ENCODE measurements at regions not wholly inside any gene's neighbourhood (a gene's known extent, or its start where the extent isn't known, plus 50 kb on each side); places are given as distances from the start of the nearest gene placed in this dataset.

DNA sequence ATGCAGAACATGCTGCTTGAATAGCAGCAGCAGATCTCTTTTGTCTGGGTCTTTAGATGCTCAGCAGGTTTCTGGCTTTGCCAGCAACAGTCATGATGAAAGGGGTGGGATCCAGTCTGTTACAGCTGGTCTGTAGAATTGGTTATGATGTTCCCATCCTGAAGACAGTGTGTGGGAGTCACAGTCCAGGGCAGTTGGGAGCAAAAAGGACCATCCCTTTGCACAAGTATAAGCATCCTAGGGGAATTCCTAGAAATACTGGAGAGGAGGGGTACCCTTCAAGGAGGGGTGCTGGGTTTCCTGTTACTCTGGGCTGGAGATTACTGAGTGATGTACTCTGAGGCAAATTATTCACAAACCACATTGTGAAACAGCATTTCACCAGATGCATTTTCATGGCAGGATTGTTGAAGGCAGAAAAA lies 119.9 kb upstream of the RND3 start:
- ATAC-seq (replicated peaks in 6 of 8) = peak in 2 of 8 experiments; percentile 63 to 66
- in situ Hi-C loops (cut with MboI; ENCODE audit: low pct_unique_long_range_greater_than_20kb in 2 of 9, low sequenced_read_pairs in 9 of 9, unreplicated experiment in 9 of 9) = loop anchor here in 2 of 9 experiments (25.0 kb wide), 3 partner anchors 120 to 1020 kb away; partner anchors contain the start of genes MMADHC (in 1 of the 2) and RND3 (in 1 of the 2)

GRCh38 chr2:150606380-150607060 lies 119.1 kb upstream of the RND3 start:
- no peaks in the 10 kb centered on the region for H3K4me1 ChIP-seq (replicated peaks in 1 of 2)
- no peak overlapping the region for H3K4me3 ChIP-seq
- no peak overlapping the region for H3K27ac ChIP-seq
- ATAC-seq (replicated peaks in 6 of 8) = no peak
- in situ Hi-C loops (cut with MboI; ENCODE audit: low pct_unique_long_range_greater_than_20kb in 2 of 9, low sequenced_read_pairs in 9 of 9, unreplicated experiment in 9 of 9) = loop anchor here in 2 of 9 experiments (25.0 kb wide), 3 partner anchors 119 to 1019 kb away; partner anchors contain the start of genes MMADHC (in 1 of the 2) and RND3 (in 1 of the 2)

More for the DNA sequence above, 119.9 kb upstream of the RND3 start:
- H3K4me1 ChIP-seq (replicated peaks in 1 of 2) = no peaks in the 10 kb centered on the region
- no peak overlapping the region for H3K4me3 ChIP-seq
- no peak overlapping the region for H3K27ac ChIP-seq

GRCh38 chr2:150605664-150606063 lies 118.2 kb upstream of the RND3 start:
- no peak overlapping the region for H3K4me3 ChIP-seq
- no peak overlapping the region for H3K27ac ChIP-seq
- 92 to 100% (median 100%) methylated on average over 1 to 3 of the region's 3 CpGs for WGBS, 10 experiments
- no peaks in the 10 kb centered on the region for H3K4me1 ChIP-seq (replicated peaks in 1 of 2)
- ATAC-seq (replicated peaks in 6 of 8) = no peak
- in situ Hi-C loops (cut with MboI; ENCODE audit: low pct_unique_long_range_greater_than_20kb in 2 of 9, low sequenced_read_pairs in 9 of 9, unreplicated experiment in 9 of 9) = loop anchor here in 2 of 9 experiments (25.0 kb wide), 3 partner anchors 118 to 1018 kb away; partner anchors contain the start of genes MMADHC (in 1 of the 2) and RND3 (in 1 of the 2)

DNA sequence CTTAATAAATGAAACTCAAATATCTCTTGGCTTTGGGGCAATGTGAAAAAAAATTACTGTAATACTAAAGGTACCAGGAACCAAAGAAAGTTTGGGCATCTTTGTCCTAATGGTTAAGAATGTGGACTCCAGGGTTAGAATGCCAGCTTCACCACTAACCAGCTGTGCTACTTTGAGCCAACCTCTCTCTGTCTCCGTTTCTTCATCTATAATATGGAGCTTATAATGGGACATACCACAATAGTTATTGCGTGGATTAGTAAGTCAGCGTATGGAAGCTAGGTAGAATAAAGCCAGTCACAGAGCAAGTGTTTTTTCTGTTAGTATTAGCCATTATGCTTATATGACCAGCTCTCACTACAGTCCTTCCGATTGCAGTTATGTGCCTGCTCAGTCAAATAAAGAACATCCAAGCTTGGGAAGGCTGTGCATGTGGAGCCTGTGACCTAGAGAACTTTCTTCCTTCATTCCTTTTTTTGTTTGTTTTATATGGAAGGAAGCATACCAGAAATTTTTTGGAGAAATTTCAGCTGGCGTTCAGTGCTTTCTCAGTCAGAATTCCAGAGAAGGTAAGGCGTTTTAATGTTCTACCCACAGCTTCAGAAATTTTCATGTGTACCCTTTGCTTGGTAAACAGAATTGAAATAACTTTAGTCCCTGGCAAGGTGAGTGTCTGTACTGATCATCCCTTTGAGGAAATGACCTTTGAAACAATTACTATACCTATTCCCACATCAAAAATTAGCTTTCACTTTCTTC lies 114.0 kb upstream of the RND3 start:
- WGBS, 10 experiments = 59 to 100% (median 81%) methylated on average over 1 to 6 of the region's 6 CpGs
- Histone ChIP-seq H3K27ac (no peak overlapping the region), H3K4me3 (no peak overlapping the region), H3K4me1 (replicated peaks in 1 of 2) (no peaks in the 10 kb centered on the region)
- in situ Hi-C loops (cut with MboI; ENCODE audit: low pct_unique_long_range_greater_than_20kb in 2 of 9, low sequenced_read_pairs in 9 of 9, unreplicated experiment in 9 of 9) = loop anchor here in 2 of 9 experiments (25.0 kb wide), 3 partner anchors 114 to 1014 kb away; partner anchors contain the start of genes MMADHC (in 1 of the 2) and RND3 (in 1 of the 2)
- no peak for ATAC-seq (replicated peaks in 6 of 8)

- Histone ChIP-seq H3K4me1 (replicated peaks in 1 of 2) (no peaks in the 10 kb centered on the region), H3K4me3 (no peak overlapping the region), H3K27ac (no peak overlapping the region)
- in situ Hi-C loops (cut with MboI; ENCODE audit: low pct_unique_long_range_greater_than_20kb in 2 of 9, low sequenced_read_pairs in 9 of 9, unreplicated experiment in 9 of 9) = loop anchor here in 2 of 9 experiments (25.0 kb wide), 3 partner anchors 113 to 1013 kb away; partner anchors contain the start of genes MMADHC (in 1 of the 2) and RND3 (in 1 of the 2)
- ATAC-seq (replicated peaks in 6 of 8) = no peak
Measured at GRCh38 chr2:150599889-150600288, 112.4 kb upstream of the RND3 start.

DNA sequence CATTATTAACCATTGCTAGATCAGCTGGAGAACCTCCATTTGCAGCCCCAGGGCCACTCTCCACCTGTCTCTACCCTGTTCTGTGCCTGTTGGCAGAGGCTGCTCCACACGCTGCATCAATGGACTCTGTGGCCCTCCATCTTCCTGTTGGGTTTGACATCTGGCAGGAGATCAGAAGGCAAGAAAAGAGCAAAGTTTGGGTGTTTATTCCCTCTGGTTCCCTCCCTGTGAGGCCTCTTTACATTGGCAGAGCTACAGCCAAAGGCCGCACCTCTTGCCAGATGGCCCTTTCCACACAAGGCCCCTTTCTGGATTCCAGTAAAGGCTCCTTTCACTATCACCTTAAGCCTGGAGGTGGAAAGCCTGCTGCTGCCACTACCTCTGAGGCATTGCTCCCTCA lies 110.9 kb upstream of the RND3 start:
- no peak overlapping the region for H3K27ac ChIP-seq
- no peaks in the 10 kb centered on the region for H3K4me1 ChIP-seq (replicated peaks in 1 of 2)
- peak in 4 of 8 experiments; percentile 25 to 99 (median 92) for ATAC-seq (replicated peaks in 6 of 8)
- in situ Hi-C loops (cut with MboI; ENCODE audit: low pct_unique_long_range_greater_than_20kb in 2 of 9, low sequenced_read_pairs in 9 of 9, unreplicated experiment in 9 of 9) = no loop called here
- WGBS, 10 experiments = 0 to 100% (median 68%) methylated on average over 1 to 2 of the region's 2 CpGs; no CpG with 5 or more reads in 4 of the 10 experiments
- H3K4me3 ChIP-seq = no peak overlapping the region

GRCh38 chr2:150595803-150596470 lies 108.5 kb upstream of the RND3 start:
- WGBS, 10 experiments = 74 to 95% (median 88%) methylated on average over 1 to 4 of the region's 4 CpGs; no CpG with 5 or more reads in 2 of the 10 experiments
- no peak overlapping the region for H3K27ac ChIP-seq
- H3K4me1 ChIP-seq (replicated peaks in 1 of 2) = peaks cover 0 to 9% of the 10 kb centered on the region in 2 donors
- in situ Hi-C loops (cut with MboI; ENCODE audit: low pct_unique_long_range_greater_than_20kb in 2 of 9, low sequenced_read_pairs in 9 of 9, unreplicated experiment in 9 of 9) = no loop called here
- H3K4me3 ChIP-seq = no peak overlapping the region
- ATAC-seq (replicated peaks in 6 of 8) = peak in 1 of 8 experiments; percentile 57

DNA sequence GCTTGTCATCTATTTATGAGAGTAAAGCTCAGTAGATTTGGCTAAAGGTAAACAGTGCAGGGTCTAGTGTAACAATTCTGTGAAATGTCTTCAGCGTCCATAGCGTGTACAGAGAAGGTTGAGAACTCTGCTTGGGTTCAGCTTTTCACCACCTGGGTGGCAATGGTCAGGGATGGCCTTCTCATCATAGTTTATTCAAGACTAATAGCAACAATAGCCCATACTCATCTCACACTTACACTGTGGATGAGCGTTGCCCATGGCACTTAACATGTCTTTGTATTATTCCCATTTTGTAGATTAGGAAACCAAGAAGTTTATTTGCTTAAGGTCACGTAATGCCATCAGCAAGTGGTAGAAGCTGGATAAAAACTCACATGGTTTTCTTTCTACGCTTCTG lies 106.8 kb upstream of the RND3 start:
- in situ Hi-C loops (cut with MboI; ENCODE audit: low pct_unique_long_range_greater_than_20kb in 2 of 9, low sequenced_read_pairs in 9 of 9, unreplicated experiment in 9 of 9) = no loop called here
- Histone ChIP-seq H3K4me3 (no peak overlapping the region), H3K4me1 (replicated peaks in 1 of 2) (peaks cover 0 to 9% of the 10 kb centered on the region in 2 donors), H3K27ac (no peak overlapping the region)
- ATAC-seq (replicated peaks in 6 of 8) = no peak
- 80 to 100% (median 94%) methylated on average over 1 to 5 of the region's 5 CpGs; no CpG with 5 or more reads in 2 of the 10 experiments for WGBS, 10 experiments

GRCh38 chr2:150591496-150592285 lies 104.2 kb upstream of the RND3 start:
- 0 to 100% (median 79%) methylated on average over 2 to 5 of the region's 6 CpGs for WGBS, 10 experiments
- H3K4me3 ChIP-seq = no peak overlapping the region
- H3K4me1 ChIP-seq (replicated peaks in 1 of 2) = peaks cover 5 to 13% of the 10 kb centered on the region in 2 donors
- in situ Hi-C loops (cut with MboI; ENCODE audit: low pct_unique_long_range_greater_than_20kb in 2 of 9, low sequenced_read_pairs in 9 of 9, unreplicated experiment in 9 of 9) = no loop called here
- no peak overlapping the region for H3K27ac ChIP-seq
- ATAC-seq (replicated peaks in 6 of 8) = peak in 4 of 8 experiments; percentile 44 to 71 (median 65)

DNA sequence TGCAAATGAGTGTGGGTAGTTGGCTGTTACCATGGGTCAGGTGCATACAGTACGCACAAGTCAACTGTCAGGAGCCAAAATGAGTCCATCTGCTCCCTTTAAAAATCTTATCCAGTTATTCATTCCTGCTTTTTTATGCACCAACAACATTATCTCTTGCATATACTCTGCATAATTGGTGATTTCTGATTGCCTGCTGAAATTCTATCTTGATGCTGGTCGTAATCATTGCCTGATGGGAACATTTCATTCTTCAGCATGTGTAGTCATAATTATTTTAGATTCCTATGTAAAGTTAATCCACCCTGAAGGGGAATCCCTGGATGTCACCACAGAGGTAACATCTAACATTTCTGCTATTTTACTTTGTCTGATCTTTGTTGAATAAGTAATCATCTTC lies 102.2 kb upstream of the RND3 start:
- ATAC-seq (replicated peaks in 6 of 8) = peak in 3 of 8 experiments; percentile 32 to 70 (median 66)
- in situ Hi-C loops (cut with MboI; ENCODE audit: low pct_unique_long_range_greater_than_20kb in 2 of 9, low sequenced_read_pairs in 9 of 9, unreplicated experiment in 9 of 9) = no loop called here
- H3K4me1 ChIP-seq (replicated peaks in 1 of 2) = peaks cover 5 to 13% of the 10 kb centered on the region in 2 donors
- WGBS, 10 experiments = 0 to 100% (median 56%) methylated on average over 1 to 2 of the region's 2 CpGs; no CpG with 5 or more reads in 3 of the 10 experiments
- no peak overlapping the region for H3K4me3 ChIP-seq
- H3K27ac ChIP-seq = no peak overlapping the region

DNA sequence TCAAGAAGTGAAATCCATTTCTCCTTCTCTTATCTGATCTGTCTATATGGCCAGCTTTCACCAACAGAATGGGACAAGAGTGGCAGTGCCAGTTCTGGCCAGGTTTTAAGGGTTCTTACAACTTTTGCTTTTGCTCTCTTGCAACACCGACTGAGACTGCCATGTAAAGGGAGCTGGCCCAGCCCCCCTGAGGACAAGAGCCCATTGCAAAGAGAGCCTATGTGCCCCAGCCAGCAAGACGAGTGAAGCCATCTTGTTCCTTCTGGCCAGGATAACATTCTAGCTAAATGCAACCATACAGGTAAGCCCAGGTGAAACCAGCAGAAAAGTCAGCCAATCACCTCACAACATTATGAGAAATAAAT lies 101.0 kb upstream of the RND3 start:
- H3K27ac ChIP-seq = no peak overlapping the region
- WGBS, 10 experiments = 83 to 100% (median 100%) methylated on average over 1 to 2 of the region's 2 CpGs; no CpG with 5 or more reads in 2 of the 10 experiments
- H3K4me1 ChIP-seq (replicated peaks in 1 of 2) = peaks cover 5 to 13% of the 10 kb centered on the region in 2 donors
- in situ Hi-C loops (cut with MboI; ENCODE audit: low pct_unique_long_range_greater_than_20kb in 2 of 9, low sequenced_read_pairs in 9 of 9, unreplicated experiment in 9 of 9) = no loop called here
- no peak for ATAC-seq (replicated peaks in 6 of 8)
- H3K4me3 ChIP-seq = no peak overlapping the region

All from motor neuron (in vitro differentiated cells).